Neural cell (in vitro differentiated cells): ENCODE measurements at regions not wholly inside any gene's neighbourhood (a gene's known extent, or its start where the extent isn't known, plus 50 kb on each side); places are given as distances from the start of the nearest gene placed in this dataset.

Experiments used
- H2AFZ ChIP-seq: fragments of 200-600, 300-800 bp; sonication (generic), shearing (Covaris generic); 2 replicates; pipeline ENCODE4 v1.6.0; 2014; ENCODE audit warnings: low read depth, mild to moderate bottlenecking, antibody characterized with exemption, low read length, moderate library complexity
- H3F3A ChIP-seq: fragments of 200-600 bp; shearing (Covaris generic); 2 replicates; pipeline ENCODE4 v1.6.1; 2016; ENCODE audit warnings: mild to moderate bottlenecking, moderate library complexity, mixed read lengths, antibody characterized with exemption, low read length; ENCODE audit not compliant: insufficient read depth, poor library complexity, severe bottlenecking
- H3K27ac ChIP-seq: fragments of 200-600, 300-800 bp; sonication (generic), shearing (Covaris generic); 2 replicates; pipeline ENCODE4 v1.5.1; 2014; ENCODE audit warnings: mild to moderate bottlenecking, low read length, moderate library complexity
- H3K27me3 ChIP-seq: fragments of 300-800, 200-600 bp; sonication (generic), shearing (Covaris generic); 2 replicates; pipeline ENCODE4 v1.6.0; 2014; ENCODE audit warnings: mild to moderate bottlenecking, low read depth, low read length, moderate library complexity; ENCODE audit not compliant: insufficient read depth
- H3K36me3 ChIP-seq: fragments of 300-800, 200-600 bp; sonication (generic), shearing (Covaris generic); 2 replicates; pipeline ENCODE4 v1.5.1; 2014; ENCODE audit warnings: mild to moderate bottlenecking, antibody characterized with exemption, low read length, moderate library complexity; ENCODE audit not compliant: insufficient read depth
- H3K4me2 ChIP-seq: fragments of 300-800, 200-600 bp; sonication (generic), shearing (Covaris generic); 2 replicates; pipeline ENCODE4 v1.6.0; 2014; ENCODE audit warnings: mild to moderate bottlenecking, low read length
- H3K4me3 ChIP-seq: fragments of 300-800, 200-600 bp; sonication (generic), shearing (Covaris generic); 2 replicates; pipeline ENCODE4 v1.5.1; 2014; ENCODE audit warnings: mild to moderate bottlenecking, low read length, moderate library complexity
- H3K79me2 ChIP-seq: fragments of 200-600 bp; shearing (Covaris generic); replicated peaks from 2 replicates; pipeline ENCODE4 v1.6.0; 2014; ENCODE audit warnings: mild to moderate bottlenecking, low read length, moderate library complexity; ENCODE audit not compliant: insufficient read depth
- H3K9ac ChIP-seq: fragments of 300-800, 200-600 bp; sonication (generic), shearing (Covaris generic); 2 replicates; pipeline ENCODE4 v1.6.1; 2016; ENCODE audit warnings: mild to moderate bottlenecking, low read length, mixed read lengths
- H3K9me2 ChIP-seq: fragments of 200-600 bp; shearing (Covaris generic); 2 replicates; pipeline ENCODE4 v1.6.1; 2016; ENCODE audit warnings: mild to moderate bottlenecking, low read length, mixed read lengths; ENCODE audit not compliant: insufficient read depth
- H3K9me3 ChIP-seq: fragments of 200-600, 300-800 bp; sonication (generic), shearing (Covaris generic); 2 replicates; pipeline ENCODE4 v1.6.1; 2016; ENCODE audit warnings: mild to moderate bottlenecking, mixed run types, low read length, moderate library complexity, mixed read lengths
- H4K20me1 ChIP-seq: fragments of 200-600 bp; shearing (Covaris generic); 2 replicates; pipeline ENCODE4 v1.6.1; 2016; ENCODE audit warnings: mild to moderate bottlenecking, mixed run types; ENCODE audit not compliant: insufficient read depth
- CTCF ChIP-seq: fragments of 450-650 bp; IDR thresholded peaks from 2 replicates; pipeline ENCODE4 v1.5.1; 2014; ENCODE audit warnings: antibody characterized with exemption, mild to moderate bottlenecking, moderate library complexity; ENCODE audit not compliant: poor library complexity, severe bottlenecking
- EP300 ChIP-seq: fragments of 450-650 bp; conservative IDR thresholded peaks from 2 replicates; pipeline ENCODE4 v1.6.1; 2014; ENCODE audit warnings: antibody characterized with exemption, mild to moderate bottlenecking, moderate library complexity; ENCODE audit not compliant: poor library complexity, severe bottlenecking
- EZH2 ChIP-seq: fragments of 200-600, 300-800 bp; shearing (Covaris generic), sonication (generic); IDR thresholded peaks from 2 replicates; pipeline ENCODE4 v1.6.1; 2014; ENCODE audit warnings: antibody characterized with exemption, low read length, borderline replicate concordance, mild to moderate bottlenecking; ENCODE audit not compliant: insufficient read depth, poor library complexity, severe bottlenecking
- MXI1 ChIP-seq: fragments of 450-650 bp; conservative IDR thresholded peaks from 2 replicates; pipeline ENCODE4 v1.6.1; 2014; ENCODE audit warnings: antibody characterized with exemption, mild to moderate bottlenecking; ENCODE audit not compliant: poor library complexity, severe bottlenecking
- POLR2AphosphoS5 ChIP-seq: IDR thresholded peaks from 2 replicates; pipeline ENCODE4 v1.6.1; 2012
- RAD21 ChIP-seq: fragments of 450-650 bp; conservative IDR thresholded peaks from 2 replicates; pipeline ENCODE4 v1.6.1; 2014; ENCODE audit warnings: antibody characterized with exemption, mild to moderate bottlenecking, moderate library complexity
- REST ChIP-seq: IDR thresholded peaks from 2 replicates; pipeline ENCODE4 v1.6.1; 2012; ENCODE audit warnings: borderline replicate concordance
- SMC3 ChIP-seq: fragments of 450-650 bp; conservative IDR thresholded peaks from 2 replicates; pipeline ENCODE4 v1.6.1; 2014; ENCODE audit warnings: antibody characterized with exemption, mild to moderate bottlenecking, moderate library complexity; ENCODE audit not compliant: poor library complexity
- TAF1 ChIP-seq: IDR thresholded peaks from 2 replicates; pipeline ENCODE4 v1.6.1; 2012; ENCODE audit warnings: low read depth

- Histone ChIP-seq H3K9me3 (no peaks in the 10 kb centered on the region), H3K27ac (no peak overlapping the region), H3K27me3 (no peaks in the 10 kb centered on the region), H3F3A (no peaks in the 10 kb centered on the region), H3K4me2 (no peak overlapping the region), H3K9ac (no peak overlapping the region), H4K20me1 (no peaks in the 10 kb centered on the region), H3K4me3 (no peak overlapping the region), H3K9me2 (no peaks in the 10 kb centered on the region), H3K36me3 (no peaks in the 10 kb centered on the region), H2AFZ (no peak overlapping the region), H3K79me2 (no peaks in the 10 kb centered on the region)
- no peak for TF ChIP-seq MXI1
- no peak for TF ChIP-seq CTCF
- TF ChIP-seq TAF1 = no peak
- no peak for TF ChIP-seq REST
- no peak for TF ChIP-seq EZH2
- TF ChIP-seq RAD21 = no peak
- TF ChIP-seq EP300 = no peak
- TF ChIP-seq POLR2AphosphoS5 = no peak
- TF ChIP-seq SMC3 = no peak
Observed at GRCh38 chr3:55203006-55203405, 275.1 kb upstream of the LRTM1 start.

GRCh38 chr3:55202326-55202725, 274.5 kb upstream of the LRTM1 start:
- H3K9ac ChIP-seq = no peak overlapping the region

More at GRCh38 chr3:55202326-55202725, 274.5 kb upstream of the LRTM1 start:
- Histone ChIP-seq H3K79me2 (no peaks in the 10 kb centered on the region), H3K27me3 (no peaks in the 10 kb centered on the region), H3K36me3 (no peaks in the 10 kb centered on the region), H3F3A (no peaks in the 10 kb centered on the region), H3K4me3 (no peak overlapping the region), H3K9me3 (no peaks in the 10 kb centered on the region), H4K20me1 (no peaks in the 10 kb centered on the region), H3K9me2 (no peaks in the 10 kb centered on the region), H3K27ac (no peak overlapping the region), H3K4me2 (no peak overlapping the region), H2AFZ (no peak overlapping the region)
- TF ChIP-seq POLR2AphosphoS5 (no peak), EZH2 (no peak), SMC3 (no peak), EP300 (no peak), MXI1 (no peak), TAF1 (no peak), CTCF (no peak), RAD21 (no peak), REST (no peak)
